PFSK-1 (cell line): ENCODE measurements at regions not wholly inside any gene's neighbourhood (a gene's known extent, or its start where the extent isn't known, plus 50 kb on each side); places are given as distances from the start of the nearest gene placed in this dataset.

ENCODE experiments used
- FOXP2 ChIP-seq: optimal IDR thresholded peaks from 2 replicates; pipeline ENCODE3; 2011; ENCODE audit warnings: borderline replicate concordance, control low read depth, inconsistent platforms; ENCODE audit not compliant: insufficient read depth; ENCODE audit errors: extremely low read length, extremely low read depth
- POLR2AphosphoS5 ChIP-seq: IDR thresholded peaks from 2 replicates; pipeline ENCODE4 v1.6.1; 2012; ENCODE audit warnings: low read depth, mild to moderate bottlenecking, control low read depth, low read length, moderate library complexity
- TAF1 ChIP-seq: IDR thresholded peaks from 2 replicates; pipeline ENCODE4 v1.6.1; 2012; ENCODE audit warnings: low read length, control low read depth, borderline replicate concordance; ENCODE audit not compliant: insufficient read depth
- TF ChIP-seq, protein P1 (sequence below), 2 experiments: IDR thresholded peaks; 2 replicates each; pipeline versions ENCODE4 v1.6.1 to v1.8.0; 2011 to 2012; ENCODE audit warnings: low read depth in 2 of 2, low read length in 2 of 2, control low read depth in 1 of 2, inconsistent platforms in 1 of 2, mild to moderate bottlenecking in 1 of 2, moderate library complexity in 1 of 2; ENCODE audit not compliant: insufficient read depth in 1 of 2

DNA sequence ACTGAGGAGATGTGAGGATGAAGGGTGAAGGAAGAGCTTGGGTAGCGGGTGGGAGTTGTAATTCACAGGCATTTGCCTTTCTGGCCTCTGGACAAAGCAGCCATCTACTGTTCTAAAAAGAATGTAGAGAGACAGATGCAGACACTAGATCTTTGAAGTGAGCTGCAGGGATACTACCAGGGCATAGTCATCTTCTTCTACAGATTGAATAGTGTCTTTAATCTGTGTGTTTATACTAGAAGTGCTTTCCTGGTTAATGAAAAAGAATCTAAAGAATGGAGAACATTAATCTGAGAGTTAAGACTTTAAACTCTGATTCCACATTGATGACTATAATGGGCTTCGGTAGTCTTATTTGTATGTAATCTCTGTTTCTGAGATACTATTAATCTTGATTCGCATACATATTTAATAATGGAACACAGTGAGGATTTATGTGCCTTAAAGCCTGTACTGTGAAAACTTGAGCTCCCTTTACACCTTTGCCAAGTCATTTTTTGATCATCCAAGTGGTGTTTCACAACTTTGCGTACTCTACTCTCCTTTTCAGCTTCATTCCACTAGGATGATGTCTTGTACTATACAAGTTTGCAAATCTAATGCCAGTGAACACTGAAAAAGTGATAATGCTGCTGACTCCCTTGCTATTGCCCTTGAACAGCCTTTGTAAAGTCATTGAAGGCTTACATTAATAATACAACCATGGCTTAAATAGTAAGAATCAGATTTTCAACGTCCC lies 2199.4 kb upstream of the PCDH20 start:
- TF ChIP-seq, protein P1, sequence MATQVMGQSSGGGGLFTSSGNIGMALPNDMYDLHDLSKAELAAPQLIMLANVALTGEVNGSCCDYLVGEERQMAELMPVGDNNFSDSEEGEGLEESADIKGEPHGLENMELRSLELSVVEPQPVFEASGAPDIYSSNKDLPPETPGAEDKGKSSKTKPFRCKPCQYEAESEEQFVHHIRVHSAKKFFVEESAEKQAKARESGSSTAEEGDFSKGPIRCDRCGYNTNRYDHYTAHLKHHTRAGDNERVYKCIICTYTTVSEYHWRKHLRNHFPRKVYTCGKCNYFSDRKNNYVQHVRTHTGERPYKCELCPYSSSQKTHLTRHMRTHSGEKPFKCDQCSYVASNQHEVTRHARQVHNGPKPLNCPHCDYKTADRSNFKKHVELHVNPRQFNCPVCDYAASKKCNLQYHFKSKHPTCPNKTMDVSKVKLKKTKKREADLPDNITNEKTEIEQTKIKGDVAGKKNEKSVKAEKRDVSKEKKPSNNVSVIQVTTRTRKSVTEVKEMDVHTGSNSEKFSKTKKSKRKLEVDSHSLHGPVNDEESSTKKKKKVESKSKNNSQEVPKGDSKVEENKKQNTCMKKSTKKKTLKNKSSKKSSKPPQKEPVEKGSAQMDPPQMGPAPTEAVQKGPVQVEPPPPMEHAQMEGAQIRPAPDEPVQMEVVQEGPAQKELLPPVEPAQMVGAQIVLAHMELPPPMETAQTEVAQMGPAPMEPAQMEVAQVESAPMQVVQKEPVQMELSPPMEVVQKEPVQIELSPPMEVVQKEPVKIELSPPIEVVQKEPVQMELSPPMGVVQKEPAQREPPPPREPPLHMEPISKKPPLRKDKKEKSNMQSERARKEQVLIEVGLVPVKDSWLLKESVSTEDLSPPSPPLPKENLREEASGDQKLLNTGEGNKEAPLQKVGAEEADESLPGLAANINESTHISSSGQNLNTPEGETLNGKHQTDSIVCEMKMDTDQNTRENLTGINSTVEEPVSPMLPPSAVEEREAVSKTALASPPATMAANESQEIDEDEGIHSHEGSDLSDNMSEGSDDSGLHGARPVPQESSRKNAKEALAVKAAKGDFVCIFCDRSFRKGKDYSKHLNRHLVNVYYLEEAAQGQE (IDR thresholded peaks at IDR 0.05; ENCODE audit: insufficient read depth in 1 of 2, low read depth in 2 of 2, low read length in 2 of 2): no peak
- TF ChIP-seq FOXP2 (no peak), POLR2AphosphoS5 (no peak), TAF1 (no peak)
